ENCODE measurements at regions not wholly inside any gene's neighbourhood (a gene's known extent, or its start where the extent isn't known, plus 50 kb on each side); places are given as distances from the start of the nearest gene placed in this dataset.
"Not testable (repeated sequence)": the region's sequence is repeated elsewhere in the genome, so short reads cannot be mapped to it uniquely, and the experiment has no call there.

- not testable (repeated sequence) for TF ChIP-seq POLR2A, CTCF (IDR thresholded peaks at IDR 0.05)
These were observed 68.0 kb downstream of the RPUSD4 start for GRCh38 chr11:126143491-126143890.

Measured in Peyer's patch (tissue), 4 donors.